GM21360 (cell line): ENCODE measurements at regions not wholly inside any gene's neighbourhood (a gene's known extent, or its start where the extent isn't known, plus 50 kb on each side); places are given as distances from the start of the nearest gene placed in this dataset.
"Not testable (repeated sequence)": the region's sequence is repeated elsewhere in the genome, so short reads cannot be mapped to it uniquely, and the experiment has no call there.

Experiments used
- ATAC-seq: cut with Tn5 transposase; IDR thresholded peaks from one replicate; pipeline ENCODE4 v1.9.1; 2021; ENCODE audit warnings: mild to moderate bottlenecking, moderate library complexity; ENCODE audit not compliant: unreplicated experiment

DNA sequence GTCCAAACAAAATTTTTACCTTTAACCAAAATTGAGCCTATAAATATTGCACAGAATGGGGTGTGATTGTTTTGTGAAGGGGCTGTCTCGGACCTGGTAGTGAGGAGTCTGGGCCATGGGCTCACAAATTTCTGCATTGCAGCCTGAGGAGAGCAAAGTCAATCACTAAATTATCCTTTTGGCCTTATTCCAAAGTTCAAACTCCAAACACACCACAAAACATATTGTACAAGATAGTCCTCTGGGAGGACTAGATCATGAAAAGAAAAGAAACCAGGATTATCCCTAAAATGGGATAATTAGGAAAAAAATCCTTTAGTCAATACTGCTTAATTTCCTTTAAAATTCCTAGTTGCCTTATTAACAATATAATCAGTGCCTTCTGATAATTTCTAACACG, 115.5 kb downstream of the BUB3 start:
- ATAC-seq, result no peak

DNA sequence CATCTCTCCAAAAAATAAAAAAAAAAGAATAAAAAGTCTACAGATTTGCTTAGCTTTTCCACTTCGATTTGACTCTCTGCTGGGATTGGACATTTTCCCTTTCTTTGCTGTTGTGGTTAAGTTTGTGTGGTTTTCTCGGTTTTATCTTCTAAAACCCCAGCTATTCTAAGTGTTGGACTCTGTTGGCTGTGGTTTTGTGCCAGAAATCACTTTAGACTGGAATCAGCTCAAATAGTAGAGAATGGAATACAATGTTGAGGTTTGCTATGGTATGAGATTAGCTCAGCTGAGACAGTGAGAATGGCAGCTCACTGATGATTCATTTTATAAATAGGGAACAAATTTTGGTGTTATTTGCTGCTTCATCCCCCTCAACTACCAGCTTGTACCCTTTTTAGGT, 116.0 kb downstream of the BUB3 start:
- ATAC-seq, result no peak

DNA sequence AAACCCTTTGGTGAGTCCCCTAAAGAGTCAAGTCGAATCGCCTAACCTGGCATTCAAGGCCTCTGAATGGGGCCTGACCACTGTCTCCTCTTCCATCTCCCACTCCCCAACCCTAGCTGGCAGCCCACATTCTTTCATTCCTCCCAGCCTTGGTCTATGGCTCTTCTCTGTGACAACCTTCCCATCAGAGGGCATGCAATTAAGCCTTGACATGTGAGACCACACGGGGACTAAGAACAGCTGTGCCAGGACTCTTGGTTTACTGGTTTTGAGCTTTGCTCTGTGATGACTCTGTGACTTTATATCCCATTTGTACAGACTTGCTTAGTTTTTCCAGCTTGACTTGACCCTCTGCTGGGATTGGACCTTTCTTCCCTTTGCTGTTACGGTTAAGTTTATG, 116.6 kb downstream of the BUB3 start:
- no peak for ATAC-seq

DNA sequence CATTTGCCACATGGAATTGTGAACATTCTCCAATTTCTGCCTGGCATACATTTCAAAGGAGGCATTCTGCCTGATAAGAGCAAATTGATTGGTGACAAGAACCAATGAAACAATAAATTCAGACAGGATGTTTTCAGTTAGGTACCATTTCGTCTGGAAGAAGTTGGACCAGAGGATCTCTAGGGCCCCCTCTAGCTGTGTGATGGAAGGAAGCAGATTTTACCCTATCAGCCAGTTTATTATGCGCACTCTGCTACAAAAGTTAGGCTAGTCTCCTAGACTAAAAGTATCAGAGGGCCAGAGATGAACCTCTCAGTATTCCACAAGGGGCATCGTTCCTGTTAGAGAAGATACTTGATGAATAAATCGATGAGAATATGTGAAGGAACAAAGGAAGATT, 118.0 kb downstream of the BUB3 start:
- no peak for ATAC-seq

DNA sequence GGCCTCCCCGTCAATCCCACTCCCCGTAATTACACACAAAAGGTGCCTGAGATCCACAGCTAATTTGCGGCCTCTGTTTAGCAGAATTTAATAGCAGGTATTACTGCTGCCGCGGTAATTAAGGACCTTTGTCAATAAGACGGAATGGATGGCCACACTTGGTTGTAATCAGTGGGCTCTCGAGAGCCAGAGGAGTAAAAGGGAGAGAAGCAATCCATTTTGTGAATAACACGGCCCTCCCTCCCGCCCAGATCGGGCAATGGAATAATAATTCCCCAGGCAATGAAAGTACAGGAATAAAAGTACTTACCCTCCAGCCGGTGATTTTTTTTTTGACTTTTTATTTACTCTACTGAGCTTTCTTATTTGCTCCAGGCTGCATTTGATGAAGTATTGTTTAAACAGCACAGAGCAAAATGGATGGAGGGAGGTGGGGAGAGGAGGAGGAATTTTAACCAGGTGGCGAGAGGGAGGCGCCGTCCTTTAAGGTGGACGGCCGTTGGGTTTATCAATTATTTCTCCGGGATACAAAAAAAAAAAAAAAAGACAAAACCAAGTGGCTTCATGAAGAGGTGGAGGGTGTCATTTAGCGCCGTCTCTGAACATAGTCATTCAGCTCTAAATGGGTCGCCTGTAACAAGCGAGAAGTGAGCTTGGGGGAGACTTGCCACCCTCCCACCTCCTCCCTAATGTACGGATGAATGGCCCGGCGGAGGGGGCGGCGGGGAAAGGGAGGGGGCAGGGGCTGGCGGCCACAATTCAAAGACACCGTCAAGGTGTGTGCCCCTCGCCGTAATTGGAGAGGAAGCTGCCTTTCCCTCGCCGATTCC, 120.3 kb downstream of the BUB3 start:
- no peak for ATAC-seq

DNA sequence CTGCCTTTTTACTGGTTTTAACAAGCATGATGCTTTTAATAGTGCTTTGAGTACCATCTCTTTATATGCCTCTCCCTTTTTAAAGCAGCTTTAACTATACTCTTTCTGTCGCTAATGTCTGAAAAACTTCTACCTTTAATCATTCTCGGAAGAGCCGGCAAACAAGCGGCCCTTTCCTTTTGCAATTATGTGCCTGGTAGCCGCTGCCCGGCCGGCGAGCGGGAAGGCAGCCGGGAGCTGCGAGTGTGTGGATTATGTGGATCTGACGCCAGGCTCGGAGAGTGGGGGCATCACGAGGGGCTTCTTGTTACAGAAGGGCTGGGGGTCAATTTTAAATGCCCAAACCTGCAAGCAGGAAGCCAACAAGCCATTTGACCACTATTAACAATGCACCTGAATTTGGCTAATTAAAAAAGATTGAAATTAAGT, 120.9 kb downstream of the BUB3 start:
- no peak for ATAC-seq

DNA sequence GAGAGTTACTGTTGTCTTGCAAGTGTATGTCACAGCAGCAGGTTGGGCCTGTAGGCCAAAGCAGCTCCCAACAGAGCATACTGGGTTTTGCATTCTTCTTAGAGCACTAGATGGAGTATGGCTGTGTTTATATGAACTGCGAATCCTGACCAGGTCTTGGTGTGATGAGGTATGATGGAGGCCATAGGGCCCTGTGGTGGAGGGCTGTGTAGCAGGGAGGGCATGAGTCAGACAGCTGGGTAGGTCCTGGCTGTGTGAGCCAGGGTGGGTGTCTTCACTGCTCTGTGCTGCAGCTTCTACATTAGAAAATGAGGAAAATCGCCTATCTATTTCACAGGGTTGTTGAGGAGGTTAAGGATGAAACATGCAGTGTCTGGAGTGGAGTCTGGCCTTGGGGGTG, 124.2 kb downstream of the BUB3 start:
- no peak for ATAC-seq

DNA sequence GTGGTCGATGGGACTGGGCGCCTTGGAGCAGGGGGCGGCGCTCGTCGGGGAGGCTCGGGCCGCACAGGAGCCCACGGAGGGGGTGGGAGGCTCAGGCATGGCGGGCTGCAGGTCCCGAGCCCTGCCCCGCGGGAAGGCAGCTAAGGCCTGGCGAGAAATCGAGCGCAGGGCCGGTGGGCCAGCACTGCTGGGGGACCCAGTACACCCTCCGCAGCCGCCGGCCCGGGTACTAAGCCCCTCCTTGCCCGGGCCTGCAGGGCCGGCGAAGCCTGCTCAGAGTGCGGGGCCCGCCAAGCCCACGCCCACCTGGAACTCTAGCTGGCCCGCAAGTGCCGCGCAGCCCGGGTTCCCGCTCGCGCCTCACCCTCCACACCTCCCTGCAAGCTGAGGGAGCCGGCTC, 129.2 kb downstream of the BUB3 start:
- ATAC-seq, result not testable (repeated sequence)

DNA sequence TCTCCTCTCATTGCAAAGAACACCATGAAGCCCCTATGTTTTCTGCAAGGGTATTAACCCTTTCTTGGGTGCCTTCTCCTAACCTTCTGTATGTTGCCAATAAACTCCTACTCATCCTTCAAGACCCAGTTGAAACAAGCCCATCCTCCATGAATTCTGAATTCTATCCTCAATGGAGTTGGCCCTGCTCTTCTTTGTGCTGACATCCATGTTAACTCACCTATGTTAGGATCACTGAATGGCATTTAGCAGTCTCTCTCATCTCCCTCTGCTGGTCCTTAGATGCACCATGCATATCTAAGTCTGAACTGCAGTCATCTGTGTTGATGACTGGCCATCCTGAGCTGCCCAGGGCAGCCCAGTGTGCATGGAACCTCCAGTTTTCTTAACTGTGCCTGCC, 129.8 kb downstream of the BUB3 start:
- no peak for ATAC-seq

DNA sequence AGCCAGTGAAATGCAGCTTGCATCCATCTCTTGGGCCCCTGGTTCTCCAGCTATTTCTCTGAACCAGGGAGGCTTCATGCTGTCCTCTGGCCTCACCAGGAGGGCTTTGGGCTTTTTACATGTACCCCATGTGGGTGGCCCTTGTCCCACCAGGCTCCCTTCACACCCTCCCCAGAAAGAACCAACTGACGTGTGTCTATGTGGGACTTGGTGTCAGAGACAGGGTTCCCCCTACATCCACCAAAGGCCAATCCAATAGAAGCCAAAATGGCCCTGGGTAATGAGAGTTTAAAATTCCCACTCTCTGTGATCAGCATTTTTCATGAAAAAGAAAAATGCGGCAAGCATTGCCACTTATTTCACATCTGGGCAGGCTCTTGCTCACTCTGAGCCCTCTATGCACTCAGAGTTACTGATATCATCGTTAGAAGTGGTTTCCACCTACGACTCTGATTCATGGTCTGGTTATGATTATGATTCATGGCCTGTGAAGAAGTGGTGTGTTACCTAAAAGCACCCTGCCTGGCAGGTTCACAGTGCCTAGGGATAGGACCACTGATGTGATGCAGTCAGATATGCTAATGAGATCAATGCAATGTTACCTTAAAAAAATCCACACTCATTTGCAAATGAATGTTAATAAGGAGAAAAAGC, 133.5 kb downstream of the BUB3 start:
- no peak for ATAC-seq

DNA sequence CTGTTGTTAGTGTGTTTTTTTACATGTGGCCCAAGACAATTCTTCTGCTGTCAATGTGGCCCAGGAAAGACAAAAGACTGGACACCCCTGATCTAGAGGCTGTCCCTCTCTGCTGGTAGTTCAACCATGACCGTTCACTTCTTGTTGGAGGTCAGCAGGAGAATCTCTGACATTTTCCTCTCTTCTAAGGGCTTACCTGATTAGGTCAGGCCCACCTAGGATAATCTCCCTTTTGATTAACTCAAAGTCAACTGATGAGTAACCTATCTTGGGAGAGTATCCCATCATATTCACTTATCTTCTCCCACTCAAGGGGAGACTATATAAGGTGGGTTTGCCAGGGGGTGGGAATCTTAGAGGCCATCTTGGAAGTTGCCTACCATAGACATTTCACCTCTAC, 135.2 kb downstream of the BUB3 start:
- no peak for ATAC-seq

DNA sequence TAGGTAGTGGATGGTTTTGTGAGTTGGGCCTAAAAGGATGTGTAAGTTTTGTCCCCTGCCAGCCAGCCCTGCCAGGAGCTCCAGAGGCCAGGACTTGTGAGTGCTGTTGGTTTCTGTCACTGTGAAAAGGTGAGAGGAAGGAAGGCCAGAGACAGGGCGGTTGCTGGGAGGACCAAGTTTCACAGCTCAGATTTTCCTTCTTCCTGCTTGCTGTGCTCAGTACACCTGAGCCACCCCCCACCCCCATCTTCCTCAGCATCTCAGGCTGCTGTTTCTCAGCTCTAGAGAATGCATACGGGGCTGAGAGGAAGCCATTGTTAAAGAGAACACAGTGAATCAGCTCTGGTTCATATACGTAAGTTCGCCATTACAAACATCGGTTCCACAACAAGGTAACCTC, 139.9 kb downstream of the BUB3 start:
- no peak for ATAC-seq

DNA sequence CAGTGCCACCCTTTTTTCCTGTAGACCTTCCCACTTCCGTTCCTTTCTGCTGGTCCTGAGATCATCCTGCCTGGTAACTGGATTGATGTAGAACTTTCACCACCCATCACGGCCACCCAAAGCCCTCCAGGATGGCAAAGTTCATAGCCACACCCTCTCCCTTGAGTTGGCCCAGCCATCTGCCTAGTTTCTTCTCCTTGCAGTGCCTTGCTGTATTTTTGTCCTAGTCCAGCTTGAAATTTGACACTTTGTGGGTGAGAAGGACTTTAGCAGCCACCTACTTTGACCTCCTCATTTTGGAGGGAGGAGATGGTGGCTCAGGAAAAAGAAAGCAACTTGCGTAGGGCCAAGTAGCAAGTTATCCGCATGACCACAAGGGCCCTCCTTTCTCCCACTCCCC, 140.7 kb downstream of the BUB3 start:
- ATAC-seq, result no peak

DNA sequence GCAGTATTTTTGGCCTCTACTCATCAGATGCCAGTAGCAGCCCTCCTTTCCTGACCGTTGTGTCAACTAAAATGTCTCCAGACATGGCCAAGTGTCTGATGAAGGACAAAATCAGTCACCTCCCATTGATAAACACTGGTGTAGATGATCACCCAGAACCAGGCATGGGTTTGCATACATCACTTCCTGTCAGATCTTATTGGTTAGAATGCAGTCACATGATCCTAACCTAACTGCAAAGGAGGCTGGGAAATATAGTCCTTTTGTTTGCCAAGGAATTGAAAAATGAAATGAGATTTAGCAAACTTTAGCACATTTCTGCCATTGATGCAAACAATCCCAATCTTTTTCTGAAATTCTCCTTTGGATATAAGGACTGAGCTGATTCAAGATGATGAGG, 141.4 kb downstream of the BUB3 start:
- ATAC-seq, result no peak

DNA sequence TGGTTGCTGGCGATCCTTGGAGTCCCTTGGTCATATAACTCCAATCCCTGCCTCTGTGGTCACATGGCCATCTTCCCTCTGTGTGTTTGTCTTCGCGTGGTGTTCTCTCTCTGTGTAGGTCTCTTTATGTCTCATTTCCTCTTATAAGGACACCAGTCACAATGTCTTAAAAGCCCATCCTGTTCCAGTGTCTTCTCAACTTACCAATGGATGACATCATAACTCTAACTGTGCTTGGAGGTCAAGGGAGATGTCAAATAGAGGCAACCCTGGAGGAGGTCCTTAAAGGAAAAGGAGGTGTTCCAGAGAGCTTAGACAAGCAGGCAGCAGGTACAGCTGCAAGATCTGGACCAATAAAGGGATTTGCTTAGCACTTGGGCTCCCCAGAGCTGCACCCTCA, 143.0 kb downstream of the BUB3 start:
- no peak for ATAC-seq

DNA sequence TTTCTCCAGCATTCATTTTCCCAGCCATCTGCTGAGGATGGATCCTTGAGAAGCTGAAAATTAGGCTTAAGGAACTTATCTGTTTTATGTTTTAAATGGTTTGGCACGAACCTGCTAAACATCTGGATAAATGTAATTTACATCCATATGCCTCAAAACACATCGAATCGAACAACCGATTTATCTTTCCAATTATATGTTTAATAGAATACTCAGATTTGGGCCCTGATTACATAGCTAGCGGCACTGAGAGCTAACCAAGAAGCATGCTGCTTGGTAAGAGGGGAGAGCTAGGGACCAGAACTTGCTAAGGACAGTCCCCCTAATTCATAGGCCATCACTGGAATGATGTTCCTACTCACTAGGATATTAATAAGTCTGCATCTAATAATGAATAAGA, 144.4 kb downstream of the BUB3 start:
- ATAC-seq, result no peak

DNA sequence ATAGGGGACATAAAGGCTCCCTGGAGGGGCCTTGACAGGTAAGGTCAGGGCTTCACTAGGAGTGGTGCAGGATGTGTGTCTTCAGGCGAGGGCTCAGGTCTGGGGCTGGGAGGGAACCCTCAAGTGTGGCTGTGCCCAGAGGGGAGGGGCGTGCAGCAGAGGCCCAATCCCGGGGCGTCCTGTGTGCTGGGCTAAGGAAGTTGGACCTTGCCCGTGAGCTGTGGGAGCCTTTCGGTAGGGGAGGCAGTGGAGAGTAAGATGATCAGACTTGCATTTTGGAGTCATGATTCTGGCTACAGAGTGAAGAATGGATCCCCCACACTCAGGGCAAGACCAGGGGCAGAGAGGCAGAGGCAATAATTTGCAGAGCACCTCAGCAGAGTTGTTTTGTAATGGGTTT, 145.4 kb downstream of the BUB3 start:
- no peak for ATAC-seq

DNA sequence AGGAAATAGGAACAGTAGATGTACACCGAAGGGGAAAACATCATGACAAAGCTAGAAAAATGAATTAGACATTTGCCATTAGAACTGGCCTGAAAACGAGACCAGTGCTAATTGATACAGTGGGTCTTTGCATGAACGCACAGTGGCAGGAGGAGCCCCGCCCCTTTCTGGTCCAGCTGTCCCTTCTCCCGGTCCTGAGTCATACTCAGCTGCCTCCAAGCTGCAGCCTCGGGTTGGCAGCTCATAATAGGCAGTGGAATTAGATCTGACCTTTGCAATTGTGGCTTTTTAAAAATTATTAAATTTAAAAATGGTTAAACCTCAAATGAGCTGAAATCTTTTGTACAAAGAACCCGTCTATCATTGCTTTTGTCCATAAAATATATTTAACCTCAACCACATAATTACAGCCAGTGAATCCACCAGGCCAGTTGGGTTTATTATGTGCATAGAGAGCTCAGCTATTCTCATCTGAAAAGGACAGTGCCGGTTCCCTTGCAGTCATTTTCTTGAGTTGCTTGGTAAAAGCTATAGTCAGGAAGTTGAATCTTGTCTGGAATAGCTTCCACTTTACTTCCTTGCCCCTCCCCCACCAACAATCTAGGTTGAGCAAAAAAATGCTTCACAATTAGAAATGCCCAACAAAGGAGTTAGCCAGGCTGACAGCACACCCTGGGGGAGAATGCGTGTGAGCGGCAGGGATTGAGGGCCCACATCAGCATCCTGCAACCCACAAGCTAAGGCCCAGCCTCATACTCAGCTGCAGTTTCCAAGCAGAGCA, 147.1 kb downstream of the BUB3 start:
- ATAC-seq, result no peak

DNA sequence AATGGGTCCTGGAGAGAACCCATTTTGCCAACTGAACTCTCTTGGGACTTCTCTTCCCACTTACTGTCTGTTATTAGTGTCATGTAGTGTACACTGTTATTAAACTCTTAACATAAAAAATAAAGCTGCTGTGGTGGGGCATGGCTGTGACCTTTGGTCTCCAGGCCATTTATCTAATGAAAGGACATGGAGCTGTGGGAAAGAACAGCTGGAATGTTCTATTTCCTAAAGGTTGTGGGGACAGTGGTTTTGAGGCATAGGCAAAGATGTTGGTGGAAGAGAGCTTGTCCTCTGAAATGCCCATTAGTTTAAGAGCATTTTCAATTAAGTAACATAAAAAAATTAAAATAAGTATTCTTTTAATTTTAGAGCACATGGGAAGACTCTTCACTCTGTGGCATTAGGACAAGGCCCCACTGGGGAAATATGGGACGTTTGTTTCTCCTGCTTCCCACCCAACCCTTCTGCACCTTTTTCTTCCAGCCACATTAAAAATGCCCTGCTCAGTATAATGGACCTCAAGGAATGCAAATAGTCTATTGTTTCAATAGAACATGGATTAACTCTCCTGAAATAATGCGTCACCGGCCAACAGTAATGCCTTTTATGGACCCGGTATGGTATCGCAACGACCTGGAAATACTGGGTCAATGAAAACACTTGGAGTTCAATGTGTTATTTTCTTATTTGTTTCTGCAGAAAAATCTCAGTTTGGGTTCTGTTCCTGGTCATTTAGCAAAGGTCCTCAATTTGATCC, 149.6 kb downstream of the BUB3 start:
- ATAC-seq, result no peak

DNA sequence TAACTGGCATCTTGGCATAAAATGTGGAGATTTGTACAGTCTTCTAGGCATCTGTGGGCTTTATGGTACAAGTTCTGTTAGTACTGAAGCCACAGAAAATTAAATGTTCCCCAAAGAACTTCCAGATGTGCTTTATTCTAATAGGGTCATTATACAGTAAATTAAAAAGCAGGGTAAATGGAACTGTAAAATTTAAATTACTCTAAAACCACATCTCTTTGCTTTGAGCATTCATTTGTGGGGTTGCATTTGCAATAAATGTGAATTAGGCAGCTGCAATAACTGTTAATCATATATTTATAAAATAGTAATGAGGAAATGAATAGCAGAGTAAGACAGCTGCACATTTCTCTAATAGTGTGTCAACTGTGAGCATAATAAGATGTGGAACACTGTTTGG, 151.5 kb downstream of the BUB3 start:
- no peak for ATAC-seq

DNA sequence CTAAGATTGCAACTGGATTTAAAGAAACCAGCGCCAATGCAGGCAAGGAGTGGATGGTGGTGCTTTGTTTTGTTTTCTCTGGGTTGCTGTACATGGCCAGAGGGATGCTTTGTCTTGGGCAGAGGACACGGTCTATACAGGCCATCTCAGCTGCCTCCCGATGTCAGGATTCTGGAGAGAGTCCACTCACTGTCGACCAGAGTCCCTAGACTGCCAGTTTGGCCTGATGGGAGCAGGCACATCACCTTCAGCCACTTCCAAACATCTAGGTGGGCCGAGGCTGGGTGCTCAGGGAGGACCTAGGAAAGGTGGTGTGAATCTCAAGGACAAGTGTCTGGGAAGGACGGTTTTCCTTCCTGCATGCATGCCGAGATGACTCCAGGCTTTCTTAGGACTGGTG, 152.1 kb downstream of the BUB3 start:
- no peak for ATAC-seq
